GM19025 (cell line): ENCODE measurements at regions not wholly inside any gene's neighbourhood (a gene's known extent, or its start where the extent isn't known, plus 50 kb on each side); places are given as distances from the start of the nearest gene placed in this dataset.
"Not testable (repeated sequence)": the region's sequence is repeated elsewhere in the genome, so short reads cannot be mapped to it uniquely, and the experiment has no call there.

ENCODE experiments used
- ATAC-seq: cut with Tn5 transposase; IDR thresholded peaks from one replicate; pipeline ENCODE4 v1.9.1; 2021; ENCODE audit warnings: mild to moderate bottlenecking, low read depth, moderate library complexity; ENCODE audit not compliant: unreplicated experiment

DNA sequence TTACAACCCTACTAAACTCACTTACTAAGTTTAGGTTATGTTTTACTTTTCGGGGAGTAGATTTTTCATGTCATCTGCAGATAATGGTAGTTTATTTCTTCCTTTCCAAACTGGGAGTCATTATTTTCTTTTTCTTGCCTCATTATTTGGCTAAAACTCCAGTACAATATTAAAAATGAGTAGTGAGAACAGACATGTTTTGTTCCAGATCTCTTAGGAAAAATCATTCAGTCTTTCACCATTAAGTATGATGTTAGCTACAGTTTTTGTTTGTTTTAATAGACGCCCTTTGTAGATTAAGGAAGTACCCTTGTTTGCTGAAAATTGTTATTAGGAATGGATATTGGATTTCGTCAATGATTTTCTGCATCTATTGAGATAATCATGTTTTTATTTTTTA is 472.0 kb upstream of the PAPPA start:
- ATAC-seq: no peak

DNA sequence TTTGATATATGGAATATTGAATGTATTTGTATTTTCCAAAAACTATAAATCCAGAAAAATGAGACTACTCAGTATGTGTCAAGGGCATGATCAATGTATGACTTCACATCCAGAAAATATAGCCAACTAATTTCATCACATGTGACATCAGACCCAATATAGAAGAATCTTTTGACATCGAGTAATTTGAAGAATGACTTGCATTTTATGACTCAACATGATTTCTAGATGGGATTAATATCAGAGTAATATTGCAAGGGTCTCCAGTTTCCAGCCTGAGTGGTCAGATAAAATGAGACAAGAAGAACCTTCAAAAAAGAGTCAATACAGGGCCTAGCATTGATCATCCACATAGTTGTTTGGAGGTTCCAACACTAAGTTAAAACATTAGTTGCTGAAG is 467.5 kb upstream of the PAPPA start:
- no peak for ATAC-seq

DNA sequence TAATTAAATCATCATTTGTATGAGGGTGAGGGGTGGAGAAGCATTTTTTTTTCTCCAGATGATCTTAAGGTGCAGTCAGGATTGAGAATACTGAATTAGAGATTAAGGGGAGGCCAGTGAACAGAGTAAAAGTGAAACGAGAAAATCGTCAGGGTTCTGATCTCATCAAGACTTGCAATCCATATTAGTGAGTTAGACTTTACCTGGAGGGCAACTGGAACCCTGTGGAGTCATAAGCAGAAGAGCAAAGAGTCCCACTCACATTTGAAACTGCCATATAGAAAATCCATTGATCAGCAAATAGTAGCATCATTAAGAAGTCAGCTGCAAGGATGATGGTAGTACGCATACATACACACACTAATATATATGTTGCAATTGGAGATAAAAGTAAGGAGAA is 466.2 kb upstream of the PAPPA start:
- no peak for ATAC-seq

DNA sequence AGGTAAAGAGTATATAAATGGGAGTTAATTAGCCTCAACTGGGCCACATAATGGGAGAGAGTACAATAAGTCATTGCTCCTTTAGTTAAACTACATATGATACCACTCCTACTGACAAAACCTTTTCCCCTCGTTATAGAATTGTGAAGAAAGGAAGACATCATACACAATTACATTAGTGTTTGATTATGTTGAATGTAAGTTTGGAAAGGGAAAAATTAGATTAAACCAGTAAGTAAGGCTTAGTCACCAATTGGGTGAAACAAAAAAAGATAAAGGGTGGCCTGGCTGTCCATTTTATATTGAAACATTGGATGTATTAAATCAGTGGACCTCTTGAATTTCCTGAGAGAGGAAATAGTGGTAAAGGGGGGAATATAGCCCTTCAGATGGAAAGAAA is 464.3 kb upstream of the PAPPA start:
- ATAC-seq: no peak

- ATAC-seq: no peak
Observed at GRCh38 chr9:115690786-115691496, 462.6 kb upstream of the PAPPA start.

DNA sequence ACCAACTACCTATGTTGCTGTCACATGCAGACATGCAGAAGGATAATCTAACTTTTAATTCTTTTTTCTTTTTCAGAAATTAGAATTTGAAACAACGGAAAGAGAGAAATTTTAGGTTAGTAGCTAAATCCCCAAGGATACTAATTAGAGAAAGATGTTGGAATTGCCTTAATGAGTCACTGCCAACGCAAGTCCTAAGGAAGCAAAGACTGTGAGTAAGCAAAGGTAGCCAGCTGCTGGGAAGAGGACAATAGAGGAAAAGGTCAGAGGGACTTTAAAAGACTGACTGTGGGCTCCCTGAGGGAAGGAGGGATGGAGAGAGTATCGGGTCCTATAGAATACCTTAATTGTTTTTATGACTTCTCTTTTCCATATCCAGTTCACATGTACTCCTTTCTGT is 461.9 kb upstream of the PAPPA start:
- no peak for ATAC-seq

DNA sequence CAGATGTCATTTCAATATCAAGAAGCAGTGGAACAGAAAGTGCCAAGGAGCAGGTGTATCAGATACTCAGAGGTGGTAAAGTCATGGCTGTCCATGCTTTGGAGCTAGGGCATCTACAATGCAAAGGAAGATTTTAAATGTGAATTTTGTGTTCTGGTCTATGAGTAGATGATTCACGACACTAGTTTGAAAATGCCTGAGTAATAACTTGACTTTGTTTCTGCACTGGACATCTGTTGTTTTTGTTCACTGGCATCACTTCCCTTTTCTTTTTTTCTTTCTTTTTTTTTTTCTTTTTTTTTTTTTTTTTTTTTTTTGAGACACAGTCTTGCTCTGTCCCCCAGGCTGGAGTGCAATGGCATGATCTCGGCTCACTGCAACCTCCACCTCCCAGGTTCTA is 460.7 kb upstream of the PAPPA start:
- not testable (repeated sequence) for ATAC-seq

DNA sequence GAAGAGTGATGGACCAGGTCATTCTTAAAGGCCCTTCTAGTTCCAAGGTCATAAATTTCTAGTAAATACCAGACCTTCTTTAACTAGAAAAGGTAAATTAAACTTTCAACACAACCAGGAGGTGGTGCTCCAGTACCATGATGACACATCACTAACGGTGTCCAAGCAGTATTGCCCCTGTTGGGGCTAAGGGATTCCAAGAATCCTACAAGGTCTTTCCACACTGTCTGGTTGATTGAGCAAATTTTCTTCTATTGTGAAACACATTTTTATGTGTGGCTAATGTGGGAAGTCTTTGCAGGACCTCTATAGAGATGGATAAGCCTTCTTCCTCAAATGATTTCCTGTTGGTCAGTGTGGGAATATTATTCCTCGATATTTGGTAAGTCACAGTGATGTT is 459.6 kb upstream of the PAPPA start:
- no peak for ATAC-seq

DNA sequence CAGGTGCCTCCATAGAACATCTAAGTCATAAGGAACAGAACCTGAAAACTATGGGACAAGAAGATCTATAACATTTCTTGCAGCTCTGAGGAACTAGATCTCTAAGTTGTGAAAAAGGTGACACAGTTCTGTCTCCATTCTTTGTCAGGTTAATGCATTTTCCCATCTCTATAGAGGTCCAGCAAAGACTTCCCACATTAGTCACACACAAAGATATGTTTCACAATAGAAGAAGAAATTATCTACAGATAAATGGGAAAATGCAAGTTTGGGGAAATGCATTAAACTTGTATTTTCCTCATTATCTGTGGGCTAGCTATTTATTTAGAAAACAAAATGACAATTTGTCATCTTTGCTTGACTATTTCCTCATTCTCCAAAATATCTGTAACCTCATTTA is 458.6 kb upstream of the PAPPA start:
- ATAC-seq: no peak

- ATAC-seq: no peak
Observed at GRCh38 chr9:115712981-115713380, 440.6 kb upstream of the PAPPA start.

GRCh38 chr9:115715666-115716065 is 437.9 kb upstream of the PAPPA start:
- no peak for ATAC-seq

DNA sequence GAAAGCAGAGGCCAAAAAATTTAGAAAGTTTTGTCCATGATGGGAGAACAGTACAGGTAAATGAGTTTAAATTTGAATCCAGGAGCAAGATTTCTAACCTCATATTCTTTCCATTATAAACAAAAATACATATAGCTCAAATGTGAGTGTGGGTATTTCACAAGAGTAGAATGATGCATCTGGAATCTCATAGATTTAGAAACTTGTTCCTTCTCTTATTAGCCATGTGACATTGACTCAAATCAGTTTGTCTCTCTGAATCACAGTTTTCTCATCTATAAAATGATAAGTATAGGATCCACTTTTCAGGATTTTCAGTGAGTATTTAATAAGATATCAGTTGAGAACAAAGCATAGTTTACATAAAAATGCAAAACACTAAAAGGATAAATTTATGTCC is 436.3 kb upstream of the PAPPA start:
- no peak for ATAC-seq

GRCh38 chr9:115717711-115718173 is 435.8 kb upstream of the PAPPA start:
- ATAC-seq: no peak

- ATAC-seq: no peak
Observed at GRCh38 chr9:115730396-115730795, 423.2 kb upstream of the PAPPA start.

- ATAC-seq: no peak
Observed at GRCh38 chr9:115730845-115731244, 422.7 kb upstream of the PAPPA start.

DNA sequence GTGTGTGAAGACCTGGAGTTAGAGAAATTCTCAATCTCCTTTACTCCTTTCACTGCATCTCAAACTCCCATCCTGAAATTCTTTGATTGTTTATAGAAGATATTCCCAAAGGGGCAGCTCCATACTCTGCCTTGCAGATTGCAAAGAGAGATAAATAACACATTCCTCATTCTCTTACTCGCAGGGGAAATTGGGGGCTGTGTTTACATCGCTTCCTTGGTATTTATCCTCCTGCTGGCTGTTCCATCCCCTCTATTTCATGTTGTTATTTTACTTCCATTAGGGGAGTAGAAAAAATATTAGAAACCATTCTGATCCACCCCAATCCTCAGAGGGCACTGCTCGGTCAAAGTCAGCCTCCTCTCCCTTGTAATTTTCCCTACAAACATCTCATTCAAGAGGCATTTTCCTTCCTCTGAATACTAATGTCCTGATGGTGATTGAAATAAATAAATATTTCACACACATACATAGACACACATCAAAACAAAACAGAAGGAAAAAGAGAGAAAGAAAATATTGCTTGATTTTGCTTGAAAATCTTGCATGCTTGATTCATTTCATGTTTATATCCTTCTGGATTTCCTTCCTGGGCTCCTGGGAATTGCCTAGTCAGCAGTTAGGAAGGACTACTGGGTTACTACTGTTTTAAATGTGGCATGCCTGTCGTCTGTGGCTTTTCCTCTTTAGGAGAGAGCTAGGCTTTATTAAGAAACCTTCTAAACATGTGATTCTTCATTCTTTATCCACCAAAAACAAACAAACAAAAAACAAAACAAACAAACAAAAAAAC is 420.1 kb upstream of the PAPPA start:
- ATAC-seq: no peak

GRCh38 chr9:115739096-115739875 is 414.3 kb upstream of the PAPPA start:
- ATAC-seq: no peak

DNA sequence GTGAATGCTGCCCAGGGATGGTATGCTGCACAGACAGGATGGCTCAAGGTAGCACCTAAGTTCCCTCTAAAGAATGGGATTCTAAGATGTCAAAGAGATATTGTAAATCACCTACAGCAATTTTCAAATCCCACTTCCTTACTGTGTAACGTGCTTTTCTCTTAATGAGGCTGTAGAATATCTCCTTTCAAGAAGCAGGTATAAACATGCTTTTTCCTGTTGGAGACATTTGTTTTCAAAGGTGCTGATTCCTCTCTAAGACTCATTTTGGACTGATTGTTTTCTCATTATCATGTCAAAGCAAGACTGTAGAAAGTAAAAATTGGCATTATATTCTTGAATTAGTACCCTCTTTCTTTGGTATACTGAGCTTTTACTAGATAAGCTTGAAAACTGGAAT is 412.6 kb upstream of the PAPPA start:
- no peak for ATAC-seq

GRCh38 chr9:115743709-115744605 is 409.6 kb upstream of the PAPPA start:
- ATAC-seq: no peak

DNA sequence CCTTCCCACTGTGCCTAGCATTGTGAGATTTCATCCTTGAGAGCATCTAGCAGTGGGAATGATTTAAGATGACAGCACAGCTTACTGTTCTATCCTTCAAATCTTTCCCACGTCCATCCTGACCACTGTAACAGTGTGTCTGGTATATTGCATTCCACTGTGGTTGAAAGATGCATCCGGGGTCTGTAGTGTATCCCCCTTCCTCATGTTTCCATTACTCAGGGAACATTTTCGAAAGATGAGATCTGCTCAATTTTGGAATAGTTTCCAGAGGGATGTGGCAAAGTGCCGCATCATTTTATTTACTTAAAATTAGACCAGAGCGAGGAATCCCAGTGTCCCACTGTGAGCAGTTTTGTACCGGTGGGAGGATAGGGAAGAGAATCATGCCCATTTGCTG is 407.1 kb upstream of the PAPPA start:
- no peak for ATAC-seq
